ENCODE measurements at regions not wholly inside any gene's neighbourhood (a gene's known extent, or its start where the extent isn't known, plus 50 kb on each side); places are given as distances from the start of the nearest gene placed in this dataset.

DNA sequence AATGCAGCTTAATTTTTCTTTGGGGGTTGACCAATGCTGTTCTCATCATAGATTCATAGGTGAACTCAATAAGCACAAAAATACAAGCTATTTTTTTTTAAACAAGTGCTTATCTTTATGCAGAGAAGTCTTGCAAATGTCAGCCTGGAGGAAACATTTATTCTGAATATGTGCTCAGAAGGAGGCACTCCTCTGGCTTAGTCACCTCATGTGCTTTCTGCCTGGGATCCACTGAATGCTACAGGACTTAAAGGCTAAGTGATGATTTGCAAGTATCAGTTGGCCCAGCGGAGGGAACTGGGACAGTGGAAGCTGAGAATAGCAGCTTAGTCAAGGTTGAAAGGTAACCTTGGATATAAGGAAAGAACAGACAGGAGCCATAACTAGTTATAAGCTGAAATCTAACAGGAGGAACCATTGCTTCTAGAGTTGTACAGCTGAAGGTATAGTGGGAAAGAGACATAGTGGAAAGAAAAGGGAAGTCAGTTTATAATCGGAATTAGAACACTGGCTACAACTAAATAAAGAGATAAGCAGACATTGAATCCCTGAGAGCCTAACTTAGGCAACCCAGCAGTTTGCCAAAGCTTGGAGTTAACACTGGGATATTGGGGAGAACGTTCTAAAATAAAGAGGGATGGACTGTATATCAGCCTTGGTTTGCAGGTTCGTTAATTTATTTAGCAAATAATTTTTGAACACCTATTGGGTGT is 488.7 kb downstream of the SUCLG1 start (continued):
- TF ChIP-seq HMBOX1 (IDR thresholded peaks at IDR 0.05) (peak; percentile 89), ARID1B (IDR thresholded peaks at IDR 0.05) (peak; percentile 57), CBX3 (IDR thresholded peaks at IDR 0.05; ENCODE audit: borderline replicate concordance in 1 of 2, low read length in 2 of 2) (peak in 1 of 2 experiments; percentile 14; a peak in 1 of 3 replicates), TEAD4 (IDR thresholded peaks at IDR 0.05; ENCODE audit: low read length) (peak; percentile 36), TEAD4 (CRISPR knock-in tag; IDR thresholded peaks at IDR 0.05; ENCODE audit: borderline replicate concordance) (no peak)

DNA sequence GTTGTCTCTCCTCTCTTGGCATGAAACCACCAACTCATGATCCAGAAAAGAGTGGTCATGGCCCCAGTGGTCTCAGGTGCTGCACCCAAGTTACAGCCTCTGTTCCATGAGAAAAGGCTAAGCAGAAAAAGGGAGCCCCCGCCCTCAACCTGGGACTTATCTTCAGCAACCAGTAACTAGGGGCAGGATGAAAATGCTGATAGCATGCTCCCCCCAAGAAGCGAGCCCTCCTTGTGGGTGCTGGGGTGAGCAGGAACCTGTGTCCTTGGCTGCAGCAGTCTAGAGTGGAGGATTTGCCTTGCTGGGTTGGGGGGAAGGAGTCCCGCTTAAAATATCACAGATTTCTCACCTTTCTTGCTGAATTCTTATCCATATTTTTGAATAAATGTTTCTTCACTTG is 490.0 kb downstream of the SUCLG1 start:
- peaks cover 3 to 45% of the 10 kb centered on the region in 2 experiments; a peak in 4 of 5 replicates for H3K4me1 ChIP-seq (replicated peaks in 1 of 2; ENCODE audit: control insufficient read depth in 2 of 2, insufficient read depth in 2 of 2, low read length in 2 of 2)
- BruUV-seq (replicated peaks), result no TSS peak
- in situ Hi-C loops (cut with MboI), result no loop called here
- ATAC-seq (peak; percentile 15), DNase-seq (ENCODE audit: extremely low read depth in 1 of 4, low spot score in 3 of 4) (peak; percentile 58 to 63 (median 61)), FAIRE-seq (no peak)
- no peaks in the 10 kb centered on the region; the same call in 2 of the 3 replicates for H3K36me3 ChIP-seq (ENCODE audit: control insufficient read depth, insufficient read depth, low read length)
- H3K9ac ChIP-seq (ENCODE audit: insufficient read depth in 1 of 2, low read depth in 2 of 2, low read length in 2 of 2), result no peak overlapping the region
- H3K79me2 ChIP-seq (ENCODE audit: control insufficient read depth, insufficient read depth, low read length), result no peaks in the 10 kb centered on the region
- peak overlapping the region; percentile 54; the same call in 1 of the 2 replicates for H2AFZ ChIP-seq (ENCODE audit: low read depth, low read length)
- POLR2A ChIA-PET, result no interaction called here
- intact Hi-C loops (cut with micrococcal nuclease), result no loop called here
- H3K4me3 ChIP-seq, result no peak overlapping the region
- H3K4me2 ChIP-seq (ENCODE audit: insufficient read depth, low read length), result peak overlapping the region; percentile 21; the same call in 1 of the 2 replicates
- peaks cover 5% of the 10 kb centered on the region for H3K9me3 ChIP-seq (replicated peaks; ENCODE audit: control insufficient read depth, insufficient read depth, low read depth, low read length)
- CTCF ChIA-PET (ENCODE audit: low intra/inter-chr PET ratio), result no interaction called here
- H4K20me1 ChIP-seq (replicated peaks; ENCODE audit: control insufficient read depth, insufficient read depth, low read length), result no peaks in the 10 kb centered on the region
- H3K9me1 ChIP-seq (ENCODE audit: control insufficient read depth, insufficient read depth, low read length), result no peaks in the 10 kb centered on the region
- 10% methylated on average over 3 of the region's 3 CpGs for WGBS (ENCODE audit: insufficient coverage, low coverage, missing lambda C conversion rate)
- no peaks in the 10 kb centered on the region for H3K27me3 ChIP-seq (ENCODE audit: control insufficient read depth in 2 of 2, insufficient read depth in 2 of 2, low read length in 2 of 2)
- H3K27ac ChIP-seq (ENCODE audit: extremely low read depth, low read depth, low read length), result no peak overlapping the region; the same call in 2 of the 3 replicates
- TF ChIP-seq KLF1 (tag; IDR thresholded peaks at IDR 0.05) (no peak), ASH1L (IDR thresholded peaks at IDR 0.05; ENCODE audit: borderline replicate concordance, low read depth, partially characterized antibody) (no peak), ELF4 (CRISPR knock-in tag; IDR thresholded peaks at IDR 0.05) (no peak), NONO (IDR thresholded peaks at IDR 0.05; ENCODE audit: low read depth in 2 of 2, low read length in 1 of 2) (no peak), SPI1 (IDR thresholded peaks at IDR 0.05; ENCODE audit: borderline replicate concordance, low read depth, low read length) (no peak), ZSCAN32 (CRISPR knock-in tag; IDR thresholded peaks at IDR 0.05) (no peak), CBFA2T2 (conservative IDR thresholded peaks at IDR 0.05) (peak; percentile 42; the same call in 1 of the 2 replicates), TEAD4 (IDR thresholded peaks at IDR 0.05; ENCODE audit: low read length) (peak; percentile 61), TEAD4 (CRISPR knock-in tag; IDR thresholded peaks at IDR 0.05; ENCODE audit: borderline replicate concordance) (no peak), NR3C1 (CRISPR knock-in tag; IDR thresholded peaks at IDR 0.05) (no peak)
- TF ChIP-seq, protein P1, sequence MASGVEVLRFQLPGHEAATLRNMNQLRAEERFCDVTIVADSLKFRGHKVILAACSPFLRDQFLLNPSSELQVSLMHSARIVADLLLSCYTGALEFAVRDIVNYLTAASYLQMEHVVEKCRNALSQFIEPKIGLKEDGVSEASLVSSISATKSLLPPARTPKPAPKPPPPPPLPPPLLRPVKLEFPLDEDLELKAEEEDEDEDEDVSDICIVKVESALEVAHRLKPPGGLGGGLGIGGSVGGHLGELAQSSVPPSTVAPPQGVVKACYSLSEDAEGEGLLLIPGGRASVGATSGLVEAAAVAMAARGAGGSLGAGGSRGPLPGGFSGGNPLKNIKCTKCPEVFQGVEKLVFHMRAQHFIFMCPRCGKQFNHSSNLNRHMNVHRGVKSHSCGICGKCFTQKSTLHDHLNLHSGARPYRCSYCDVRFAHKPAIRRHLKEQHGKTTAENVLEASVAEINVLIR (CRISPR knock-in tag; IDR thresholded peaks at IDR 0.05), result no peak
- TF ChIP-seq, protein P2, sequence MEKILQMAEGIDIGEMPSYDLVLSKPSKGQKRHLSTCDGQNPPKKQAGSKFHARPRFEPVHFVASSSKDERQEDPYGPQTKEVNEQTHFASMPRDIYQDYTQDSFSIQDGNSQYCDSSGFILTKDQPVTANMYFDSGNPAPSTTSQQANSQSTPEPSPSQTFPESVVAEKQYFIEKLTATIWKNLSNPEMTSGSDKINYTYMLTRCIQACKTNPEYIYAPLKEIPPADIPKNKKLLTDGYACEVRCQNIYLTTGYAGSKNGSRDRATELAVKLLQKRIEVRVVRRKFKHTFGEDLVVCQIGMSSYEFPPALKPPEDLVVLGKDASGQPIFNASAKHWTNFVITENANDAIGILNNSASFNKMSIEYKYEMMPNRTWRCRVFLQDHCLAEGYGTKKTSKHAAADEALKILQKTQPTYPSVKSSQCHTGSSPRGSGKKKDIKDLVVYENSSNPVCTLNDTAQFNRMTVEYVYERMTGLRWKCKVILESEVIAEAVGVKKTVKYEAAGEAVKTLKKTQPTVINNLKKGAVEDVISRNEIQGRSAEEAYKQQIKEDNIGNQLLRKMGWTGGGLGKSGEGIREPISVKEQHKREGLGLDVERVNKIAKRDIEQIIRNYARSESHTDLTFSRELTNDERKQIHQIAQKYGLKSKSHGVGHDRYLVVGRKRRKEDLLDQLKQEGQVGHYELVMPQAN (IDR thresholded peaks at IDR 0.05; ENCODE audit: borderline replicate concordance), result no peak
- TF ChIP-seq, protein P3, sequence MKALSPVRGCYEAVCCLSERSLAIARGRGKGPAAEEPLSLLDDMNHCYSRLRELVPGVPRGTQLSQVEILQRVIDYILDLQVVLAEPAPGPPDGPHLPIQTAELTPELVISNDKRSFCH (CRISPR knock-in tag; IDR thresholded peaks at IDR 0.05), result no peak
- TF ChIP-seq, protein P3 (tag; IDR thresholded peaks at IDR 0.05), result no peak
